Common myeloid progenitor, CD34-positive (primary cell): ENCODE measurements at regions not wholly inside any gene's neighbourhood (a gene's known extent, or its start where the extent isn't known, plus 50 kb on each side); places are given as distances from the start of the nearest gene placed in this dataset.

Experiments
- CTCF ChIA-PET: fragments of 350-600 bp; sonication (Branson Sonifier 250); formaldehyde crosslinking; loops from one replicate; lab custom pipeline; 2021; ENCODE audit warnings: antibody characterized with exemption; lab: Charles Lee
- POLR2A ChIA-PET: fragments of 350-600 bp; sonication (Branson Sonifier 250); formaldehyde crosslinking; loops from one replicate; lab custom pipeline; 2021; ENCODE audit warnings: antibody characterized with exemption; lab: Charles Lee
- DNase-seq, 3 donors: peaks; one replicate each; pipeline versions ENCODE4 v3.0.0 to v3.0.0-alpha.2; 2013
- H3K27ac ChIP-seq, 2 experiments: 1 replicate in 1 of 2; 2 replicates in 1 of 2; pipeline ENCODE4 v1.7.0; 2013; ENCODE audit warnings: inconsistent platforms in 2 of 2, low read length in 2 of 2, mild to moderate bottlenecking in 2 of 2, low read depth in 1 of 2, moderate library complexity in 1 of 2; ENCODE audit not compliant: severe bottlenecking in 2 of 2, insufficient read depth in 1 of 2, poor library complexity in 1 of 2
- H3K27me3 ChIP-seq, 5 experiments: replicated peaks in 2 of 5; 1 replicate in 3 of 5; 2 replicates in 2 of 5; pipeline versions ENCODE4 v1.6.1 to v1.7.0; 2013; ENCODE audit warnings: low read length in 4 of 5, mild to moderate bottlenecking in 2 of 5, moderate library complexity in 2 of 5, inconsistent platforms in 1 of 5; ENCODE audit not compliant: insufficient read depth in 5 of 5, control insufficient read depth in 4 of 5
- H3K36me3 ChIP-seq, 4 experiments: 1 replicate in 2 of 4; 2 replicates in 2 of 4; pipeline versions ENCODE4 v1.6.1 to v1.7.0; 2013; ENCODE audit warnings: low read length in 3 of 4, control low read depth in 1 of 4, mild to moderate bottlenecking in 1 of 4; ENCODE audit not compliant: control insufficient read depth in 4 of 4, insufficient read depth in 4 of 4
- H3K4me1 ChIP-seq, 4 experiments: 1 replicate in 3 of 4; 2 replicates in 1 of 4; pipeline versions ENCODE4 v1.6.1 to v1.7.1; 2013; ENCODE audit warnings: low read length in 3 of 4, mild to moderate bottlenecking in 3 of 4, control low read depth in 1 of 4, inconsistent platforms in 1 of 4, moderate library complexity in 1 of 4; ENCODE audit not compliant: control insufficient read depth in 4 of 4, insufficient read depth in 4 of 4; ENCODE audit errors: control extremely low read depth in 1 of 4
- H3K4me3 ChIP-seq, 7 experiments: 1 replicate in 4 of 7; 2 replicates in 3 of 7; pipeline versions ENCODE4 v1.5.1 to v1.7.0; 2013; ENCODE audit warnings: mild to moderate bottlenecking in 7 of 7, low read length in 6 of 7, moderate library complexity in 6 of 7, inconsistent platforms in 2 of 7, low read depth in 2 of 7, control low read depth in 1 of 7; ENCODE audit not compliant: insufficient read depth in 4 of 7, control insufficient read depth in 1 of 7; ENCODE audit errors: extremely low read depth in 1 of 7
- H3K9me3 ChIP-seq, 5 experiments: 1 replicate in 4 of 5; 2 replicates in 1 of 5; pipeline versions ENCODE4 v1.6.1 to v1.7.1; 2013; ENCODE audit warnings: low read length in 4 of 5, mild to moderate bottlenecking in 2 of 5, inconsistent platforms in 1 of 5, low read depth in 1 of 5, moderate library complexity in 1 of 5; ENCODE audit not compliant: control insufficient read depth in 4 of 5, insufficient read depth in 2 of 5; ENCODE audit errors: control extremely low read depth in 1 of 5
- WGBS: methylation state at CpG from one replicate; pipeline ENCODE4 v1.1.5; 2013; ENCODE audit not compliant: insufficient coverage; 5-methylcytosine and 5-hydroxymethylcytosine counted together

GRCh38 chr2:220123751-220124150 is 496.3 kb downstream of the SLC4A3 start:
- ChIA-PET POLR2A (no interaction called here), CTCF (no interaction called here)
- no peaks in the 10 kb centered on the region for H3K36me3 ChIP-seq
- H3K4me1 ChIP-seq = no peaks in the 10 kb centered on the region
- H3K9me3 ChIP-seq = no peaks in the 10 kb centered on the region
- no peak overlapping the region for H3K27ac ChIP-seq
- WGBS = 100% methylated on average over 1 of the region's 2 CpGs
- no peak overlapping the region for H3K4me3 ChIP-seq
- H3K27me3 ChIP-seq = no peaks in the 10 kb centered on the region
- DNase-seq = no peak

- no peaks in the 10 kb centered on the region for H3K27me3 ChIP-seq
- H3K27ac ChIP-seq = no peak overlapping the region
- no peaks in the 10 kb centered on the region for H3K9me3 ChIP-seq
- POLR2A ChIA-PET = no interaction called here
- no peak overlapping the region for H3K4me3 ChIP-seq
- H3K36me3 ChIP-seq = no peaks in the 10 kb centered on the region
- no peaks in the 10 kb centered on the region for H3K4me1 ChIP-seq
- DNase-seq = no peak
- WGBS = 98% methylated on average over 6 of the region's 8 CpGs
- CTCF ChIA-PET = no interaction called here
Measured at GRCh38 chr2:220125551-220125950, 498.1 kb downstream of the SLC4A3 start.

DNA sequence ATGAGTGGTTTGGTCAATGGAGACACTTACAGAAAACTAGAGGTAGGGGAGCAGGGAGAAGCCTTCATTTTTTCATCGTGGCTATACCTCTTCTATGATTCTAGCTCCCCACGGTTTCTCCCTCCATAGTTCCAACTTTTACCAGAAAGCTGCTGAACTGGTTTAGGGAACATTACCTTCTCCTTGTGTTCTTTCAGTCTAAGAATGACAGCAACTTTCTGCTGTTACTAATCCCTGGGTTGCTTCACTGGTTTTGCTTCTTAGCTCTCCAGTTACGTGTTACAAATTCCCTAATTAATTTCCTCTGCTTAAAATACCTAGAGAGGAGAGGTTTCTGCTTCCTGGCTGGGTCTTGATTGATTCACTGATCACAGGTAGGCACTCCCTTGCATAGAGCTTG is 499.9 kb downstream of the SLC4A3 start:
- Histone ChIP-seq H3K36me3 (no peaks in the 10 kb centered on the region), H3K27me3 (no peaks in the 10 kb centered on the region), H3K9me3 (peaks cover 0 to 2% (median 0%) of the 10 kb centered on the region in 5 experiments), H3K4me1 (no peaks in the 10 kb centered on the region), H3K27ac (no peak overlapping the region), H3K4me3 (no peak overlapping the region)
- ChIA-PET CTCF (no interaction called here), POLR2A (no interaction called here)
- 50% methylated on average over 2 of the region's 3 CpGs for WGBS
- DNase-seq = no peak

DNA sequence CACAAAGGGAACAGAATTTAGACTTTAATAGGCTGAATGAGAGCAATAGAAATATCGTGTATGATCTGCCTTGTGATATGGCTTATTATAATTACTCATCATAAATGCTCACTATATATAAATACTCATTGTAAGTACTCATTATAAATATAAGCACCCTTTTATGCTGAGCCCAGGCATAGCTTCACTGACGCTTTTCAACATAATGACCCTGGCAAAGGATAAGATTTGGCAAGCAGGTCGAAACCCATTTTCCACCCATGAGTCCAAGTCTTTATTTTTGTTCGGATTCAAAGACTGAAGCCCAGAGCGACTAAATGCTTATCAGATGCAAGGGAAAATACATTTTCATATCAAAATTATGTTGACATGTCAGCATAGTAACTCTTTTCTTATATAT is 500.4 kb downstream of the SLC4A3 start:
- H3K9me3 ChIP-seq = peaks cover 0 to 2% (median 0%) of the 10 kb centered on the region in 5 experiments
- CTCF ChIA-PET = no interaction called here
- H3K27me3 ChIP-seq = no peaks in the 10 kb centered on the region
- POLR2A ChIA-PET = no interaction called here
- no peak overlapping the region for H3K4me3 ChIP-seq
- DNase-seq = no peak
- H3K36me3 ChIP-seq = no peaks in the 10 kb centered on the region
- WGBS = 80% methylated on average over 1 of the region's 5 CpGs
- no peaks in the 10 kb centered on the region for H3K4me1 ChIP-seq
- H3K27ac ChIP-seq = no peak overlapping the region

GRCh38 chr2:220129391-220129790 is 502.0 kb downstream of the SLC4A3 start:
- 88% methylated on average over 7 of the region's 7 CpGs for WGBS

GRCh38 chr2:220134756-220135534 is 507.5 kb downstream of the SLC4A3 start:
- no peaks in the 10 kb centered on the region for H3K4me1 ChIP-seq
- no peaks in the 10 kb centered on the region for H3K27me3 ChIP-seq
- H3K36me3 ChIP-seq = no peaks in the 10 kb centered on the region
- no peak overlapping the region for H3K27ac ChIP-seq
- H3K9me3 ChIP-seq = peaks cover 0 to 2% (median 0%) of the 10 kb centered on the region in 5 experiments
- ChIA-PET POLR2A (no interaction called here), CTCF (no interaction called here)
- no peak overlapping the region for H3K4me3 ChIP-seq
- no peak for DNase-seq
- 88% methylated on average over 3 of the region's 6 CpGs for WGBS

More at GRCh38 chr2:220129391-220129790, 502.0 kb downstream of the SLC4A3 start:
- H3K27me3 ChIP-seq = no peaks in the 10 kb centered on the region
- ChIA-PET CTCF (interaction anchor here (0.7 kb wide), 1 partner anchor 32 kb away, joined by 5 read pairs; no protein-coding TSS in a partner anchor), POLR2A (no interaction called here)
- no peak overlapping the region for H3K27ac ChIP-seq
- DNase-seq = no peak
- H3K4me1 ChIP-seq = no peaks in the 10 kb centered on the region
- peaks cover 0 to 2% (median 0%) of the 10 kb centered on the region in 5 experiments for H3K9me3 ChIP-seq
- no peak overlapping the region for H3K4me3 ChIP-seq
- no peaks in the 10 kb centered on the region for H3K36me3 ChIP-seq

- Histone ChIP-seq H3K36me3 (no peaks in the 10 kb centered on the region), H3K9me3 (no peaks in the 10 kb centered on the region), H3K27ac (no peak overlapping the region), H3K4me1 (no peaks in the 10 kb centered on the region), H3K4me3 (no peak overlapping the region), H3K27me3 (no peaks in the 10 kb centered on the region)
- WGBS = 92% methylated on average over 2 of the region's 2 CpGs
- POLR2A ChIA-PET = no interaction called here
- no peak for DNase-seq
- CTCF ChIA-PET = no interaction called here
Measured at GRCh38 chr2:220143336-220143735, 515.9 kb downstream of the SLC4A3 start.
